GM12891 (cell line): ENCODE measurements at regions not wholly inside any gene's neighbourhood (a gene's known extent, or its start where the extent isn't known, plus 50 kb on each side); places are given as distances from the start of the nearest gene placed in this dataset.

Experiments
- POLR2A ChIP-seq: IDR thresholded peaks from 2 replicates; pipeline ENCODE4 v1.6.1; 2011; ENCODE audit warnings: low read depth, low read length, control low read depth
- POLR2AphosphoS5 ChIP-seq: IDR thresholded peaks from 2 replicates; pipeline ENCODE4 v1.6.1; 2011; ENCODE audit warnings: low read depth, low read length, control low read depth
- POU2F2 ChIP-seq: IDR thresholded peaks from 2 replicates; pipeline ENCODE4 v1.6.1; 2011; ENCODE audit warnings: low read depth, mild to moderate bottlenecking, control low read depth, low read length, moderate library complexity
- SPI1 ChIP-seq: IDR thresholded peaks from 2 replicates; pipeline ENCODE4 v1.6.1; 2011; ENCODE audit warnings: low read depth, low read length, control low read depth
- TAF1 ChIP-seq: IDR thresholded peaks from 2 replicates; pipeline ENCODE4 v1.6.1; 2011; ENCODE audit warnings: low read depth, low read length, control low read depth

- TF ChIP-seq POLR2A, result no peak
- TF ChIP-seq POLR2AphosphoS5, result no peak
- TF ChIP-seq TAF1, result no peak
- no peak for TF ChIP-seq SPI1
- TF ChIP-seq POU2F2, result no peak
Observed at GRCh38 chr16:59645194-59645593, 911.1 kb upstream of the GOT2 start.
